Naive thymus-derived CD4-positive, alpha-beta T cell (primary cell): ENCODE measurements at regions not wholly inside any gene's neighbourhood (a gene's known extent, or its start where the extent isn't known, plus 50 kb on each side); places are given as distances from the start of the nearest gene placed in this dataset.

Experiments
- ATAC-seq: fragments of 150-1000 bp; cut with Tn5 transposase; 2 replicates; pipeline ENCODE4 v1.10.0; 2021; ENCODE audit warnings: mild to moderate bottlenecking, moderate library complexity
- CTCF ChIA-PET: fragments of 350-600 bp; sonication (Branson Sonifier 250); formaldehyde crosslinking; loops from one replicate; lab custom pipeline; 2021; ENCODE audit warnings: antibody characterized with exemption; lab: Charles Lee
- POLR2A ChIA-PET: fragments of 350-600 bp; sonication (Branson Sonifier 250); formaldehyde crosslinking; loops from one replicate; lab custom pipeline; 2021; ENCODE audit warnings: antibody characterized with exemption, inconsistent platforms; lab: Charles Lee
- DNase-seq, 9 donors: peaks; one replicate each; pipeline versions ENCODE4 v3.0.0 to v3.0.0-alpha.2; 2020 to 2022; ENCODE audit warnings: mixed read lengths in 1 of 9
- H3K27ac ChIP-seq: one replicate; pipeline ENCODE4 v1.7.0; 2013; ENCODE audit warnings: mild to moderate bottlenecking, low read depth, low read length, moderate library complexity
- H3K27me3 ChIP-seq, 2 donors: one replicate each; pipeline ENCODE4 v1.7.0; 2013; ENCODE audit warnings: low read length in 2 of 2, mild to moderate bottlenecking in 2 of 2, moderate library complexity in 2 of 2; ENCODE audit not compliant: control insufficient read depth in 2 of 2, insufficient read depth in 2 of 2
- H3K36me3 ChIP-seq, 3 experiments: 1 replicate in 2 of 3; 2 replicates in 1 of 3; pipeline ENCODE4 v1.7.0; 2013; ENCODE audit warnings: low read length in 3 of 3, mild to moderate bottlenecking in 3 of 3, moderate library complexity in 1 of 3; ENCODE audit not compliant: insufficient read depth in 3 of 3, control insufficient read depth in 2 of 3
- H3K4me1 ChIP-seq, 2 donors: one replicate each; pipeline ENCODE4 v1.7.0; 2013; ENCODE audit warnings: low read length in 2 of 2, mild to moderate bottlenecking in 2 of 2, moderate library complexity in 1 of 2; ENCODE audit not compliant: control insufficient read depth in 2 of 2, insufficient read depth in 2 of 2
- H3K4me3 ChIP-seq: 2 replicates; pipeline ENCODE4 v1.7.0; 2013; ENCODE audit warnings: mild to moderate bottlenecking, low read length
- H3K9me3 ChIP-seq, 3 experiments: 1 replicate in 2 of 3; 2 replicates in 1 of 3; pipeline ENCODE4 v1.7.0; 2013; ENCODE audit warnings: low read length in 3 of 3; ENCODE audit not compliant: control insufficient read depth in 2 of 3
- H3K27ac Mint-ChIP-seq, 9 donors: one replicate each; pipeline ENCODE4 v1.8.0; 2020 to 2022; ENCODE audit warnings: mixed read lengths in 9 of 9, mild to moderate bottlenecking in 8 of 9, moderate library complexity in 5 of 9, inconsistent platforms in 2 of 9
- H3K27me3 Mint-ChIP-seq, 5 donors: one replicate each; pipeline ENCODE4 v1.8.0; 2021 to 2022; ENCODE audit warnings: mixed read lengths in 5 of 5, mild to moderate bottlenecking in 1 of 5
- H3K36me3 Mint-ChIP-seq, 5 donors: one replicate each; pipeline ENCODE4 v1.8.0; 2020 to 2022; ENCODE audit warnings: mixed read lengths in 5 of 5, mild to moderate bottlenecking in 3 of 5, inconsistent platforms in 1 of 5
- H3K4me1 Mint-ChIP-seq, 7 donors: one replicate each; pipeline ENCODE4 v1.8.0; 2020 to 2022; ENCODE audit warnings: mixed read lengths in 7 of 7, mild to moderate bottlenecking in 3 of 7, inconsistent platforms in 1 of 7
- H3K4me3 Mint-ChIP-seq, 10 donors: one replicate each; pipeline ENCODE4 v1.8.0; 2020 to 2022; ENCODE audit warnings: mild to moderate bottlenecking in 10 of 10, mixed read lengths in 10 of 10, moderate library complexity in 6 of 10, inconsistent platforms in 2 of 10
- H3K9me3 Mint-ChIP-seq, 11 donors: one replicate each; pipeline ENCODE4 v1.8.0; 2020 to 2022; ENCODE audit warnings: mixed read lengths in 11 of 11, mild to moderate bottlenecking in 4 of 11, inconsistent platforms in 1 of 11, moderate library complexity in 1 of 11
- intact Hi-C, 2 donors: fragments of 100-400 bp; cut with micrococcal nuclease; formaldehyde crosslinking; loops; one replicate each; pipeline ENCODE4 v1.15.1; 2023

DNA sequence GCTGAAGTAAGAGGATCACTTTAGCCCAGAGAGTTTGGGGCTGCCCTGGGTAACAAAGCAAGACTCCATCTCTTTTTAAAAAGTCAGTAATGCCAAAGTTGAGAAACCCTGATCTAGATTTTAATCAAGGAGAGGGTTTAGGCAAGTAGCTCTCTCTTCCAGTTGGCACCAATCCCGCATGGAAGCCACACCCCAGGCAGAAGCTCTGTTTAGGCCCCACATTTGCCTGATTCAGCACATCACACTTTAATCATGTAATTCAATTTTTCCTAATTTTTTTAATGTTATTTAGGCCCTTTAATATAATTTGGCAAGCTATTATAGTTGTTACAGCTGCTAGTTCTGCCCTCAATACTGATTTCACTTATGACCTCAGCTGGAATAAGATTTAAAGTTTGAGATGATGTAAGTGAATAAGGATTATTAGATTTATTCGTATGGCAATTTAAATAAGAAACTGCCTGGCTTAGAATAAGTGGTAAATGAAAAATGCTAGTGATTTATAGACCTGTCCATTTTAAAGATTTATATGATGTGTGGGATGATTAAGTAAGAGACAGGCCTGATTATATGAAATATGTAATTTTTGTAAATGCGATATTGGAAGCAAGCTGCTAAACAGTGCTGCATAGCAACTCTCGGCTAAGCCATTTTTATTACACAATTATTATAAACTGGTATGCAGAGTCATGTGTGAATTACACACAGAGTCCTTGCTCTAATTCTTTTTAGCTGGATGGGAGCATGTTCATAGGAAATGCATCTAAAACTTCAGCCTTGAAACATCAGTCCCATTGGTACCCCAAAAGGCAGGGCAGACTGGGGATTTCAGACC lies 80.2 kb upstream of the NFE2L3 start:
- ATAC-seq (no peak), DNase-seq (no peak)
- Mint-ChIP-seq H3K4me1 (peaks cover 0 to 6% (median 0%) of the 10 kb centered on the region in 7 donors), H3K36me3 (no peaks in the 10 kb centered on the region), H3K27ac (no peak overlapping the region), H3K27me3 (peaks cover 11 to 45% (median 21%) of the 10 kb centered on the region in 5 donors), H3K9me3 (no peaks in the 10 kb centered on the region), H3K4me3 (no peak overlapping the region)
- no peaks in the 10 kb centered on the region for H3K4me1 ChIP-seq
- H3K36me3 ChIP-seq = no peaks in the 10 kb centered on the region
- CTCF ChIA-PET = interaction anchor here (0.6 to 0.8 kb wide), 2 partner anchors 179 to 673 kb away, joined by 3 to 5 read pairs; no protein-coding TSS in a partner anchor
- H3K27me3 ChIP-seq = no peaks in the 10 kb centered on the region
- intact Hi-C loops = no loop called here
- no peak overlapping the region for H3K4me3 ChIP-seq
- POLR2A ChIA-PET = no interaction called here
- no peak overlapping the region for H3K27ac ChIP-seq
- H3K9me3 ChIP-seq = no peaks in the 10 kb centered on the region

GRCh38 chr7:26073041-26073440 lies 79.0 kb upstream of the NFE2L3 start:
- no peak overlapping the region for H3K4me3 ChIP-seq
- no peak overlapping the region for H3K27ac ChIP-seq
- no peaks in the 10 kb centered on the region for H3K9me3 ChIP-seq
- ChIA-PET POLR2A (no interaction called here), CTCF (interaction anchor here (0.9 kb wide), 1 partner anchor 18 kb away, joined by 5 read pairs; no protein-coding TSS in a partner anchor)
- Mint-ChIP-seq H3K9me3 (no peaks in the 10 kb centered on the region), H3K27ac (no peak overlapping the region), H3K36me3 (no peaks in the 10 kb centered on the region), H3K4me1 (peaks cover 0 to 6% (median 0%) of the 10 kb centered on the region in 7 donors), H3K4me3 (no peak overlapping the region), H3K27me3 (peaks cover 16 to 53% (median 23%) of the 10 kb centered on the region in 5 donors)
- DNase-seq = no peak
- ATAC-seq = no peak
- H3K27me3 ChIP-seq = no peaks in the 10 kb centered on the region
- H3K4me1 ChIP-seq = no peaks in the 10 kb centered on the region
- H3K36me3 ChIP-seq = no peaks in the 10 kb centered on the region
- intact Hi-C loops = no loop called here

DNA sequence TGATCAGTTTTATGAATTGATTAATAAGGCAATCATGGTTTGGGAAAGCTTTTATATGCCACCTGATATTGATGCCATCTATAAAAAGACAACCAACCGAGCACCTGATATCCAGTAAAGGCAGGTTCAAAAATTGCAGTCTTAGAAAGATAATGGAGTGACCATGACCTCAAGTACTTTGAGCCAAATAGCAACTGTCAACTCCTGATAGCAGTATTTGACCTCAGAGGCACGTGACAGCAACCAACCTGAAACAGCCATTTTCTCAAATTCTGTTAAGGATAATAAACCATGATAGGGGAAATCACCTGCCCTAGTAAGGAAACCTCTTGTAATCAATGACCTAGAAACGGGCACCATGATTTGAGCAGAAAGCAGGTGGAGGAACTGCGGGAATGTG lies 77.1 kb upstream of the NFE2L3 start:
- no peak for ATAC-seq
- Mint-ChIP-seq H3K27me3 (peaks cover 17 to 66% (median 31%) of the 10 kb centered on the region in 5 donors), H3K4me1 (peaks cover 0 to 12% (median 6%) of the 10 kb centered on the region in 7 donors), H3K36me3 (no peaks in the 10 kb centered on the region), H3K27ac (no peak overlapping the region), H3K4me3 (no peak overlapping the region), H3K9me3 (no peaks in the 10 kb centered on the region)
- Histone ChIP-seq H3K4me1 (peaks cover 0 to 10% of the 10 kb centered on the region in 2 donors), H3K27me3 (peaks cover 0 to 6% of the 10 kb centered on the region in 2 donors), H3K9me3 (no peaks in the 10 kb centered on the region), H3K27ac (no peak overlapping the region), H3K4me3 (no peak overlapping the region), H3K36me3 (no peaks in the 10 kb centered on the region)
- DNase-seq = no peak
- CTCF ChIA-PET = no interaction called here
- intact Hi-C loops = loop anchor here (5.0 kb wide), 3 partner anchors 37 to 592 kb away; no protein-coding TSS in a partner anchor
- POLR2A ChIA-PET = interaction anchor here (0.6 kb wide), 1 partner anchor 118 kb away, joined by 3 read pairs; no protein-coding TSS in a partner anchor

DNA sequence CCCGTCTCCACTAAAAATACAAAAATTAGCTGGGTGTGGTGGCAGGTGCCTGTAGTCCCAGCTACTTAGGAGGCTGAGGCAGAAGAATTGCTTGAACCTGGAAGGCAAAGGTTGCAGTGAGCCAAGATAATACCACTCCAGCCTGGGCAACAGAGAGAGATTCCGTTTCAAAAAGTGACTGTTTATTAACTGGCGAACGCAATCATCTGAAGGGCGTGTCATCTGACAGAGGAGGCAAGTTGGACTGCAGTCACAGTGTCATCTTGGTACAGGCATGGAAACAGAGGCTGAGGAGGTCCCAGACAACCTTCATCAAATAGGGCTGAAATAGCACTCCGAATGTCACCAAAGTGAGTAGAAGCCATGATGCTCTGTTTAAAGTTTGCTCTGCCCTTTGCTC lies 75.3 kb upstream of the NFE2L3 start:
- intact Hi-C loops = loop anchor here (5.0 kb wide), 3 partner anchors 36 to 591 kb away; no protein-coding TSS in a partner anchor
- no peak overlapping the region for H3K27ac ChIP-seq
- POLR2A ChIA-PET = no interaction called here
- peaks cover 22 to 81% (median 37%) of the 10 kb centered on the region in 5 donors for H3K27me3 Mint-ChIP-seq
- peaks cover 0 to 6% of the 10 kb centered on the region in 2 donors for H3K27me3 ChIP-seq
- no peaks in the 10 kb centered on the region for H3K36me3 ChIP-seq
- ATAC-seq = no peak
- H3K4me3 Mint-ChIP-seq = no peak overlapping the region
- no peak for DNase-seq
- H3K4me1 ChIP-seq = peaks cover 0 to 10% of the 10 kb centered on the region in 2 donors
- no peaks in the 10 kb centered on the region for H3K36me3 Mint-ChIP-seq
- no peaks in the 10 kb centered on the region for H3K9me3 ChIP-seq
- peaks cover 0 to 12% (median 6%) of the 10 kb centered on the region in 7 donors for H3K4me1 Mint-ChIP-seq
- no peak overlapping the region for H3K27ac Mint-ChIP-seq
- H3K9me3 Mint-ChIP-seq = no peaks in the 10 kb centered on the region
- CTCF ChIA-PET = interaction anchor here (0.6 to 5.2 kb wide), 4 partner anchors 14 to 803 kb away, joined by 3 to 58 read pairs (median 4); no protein-coding TSS in a partner anchor
- no peak overlapping the region for H3K4me3 ChIP-seq

DNA sequence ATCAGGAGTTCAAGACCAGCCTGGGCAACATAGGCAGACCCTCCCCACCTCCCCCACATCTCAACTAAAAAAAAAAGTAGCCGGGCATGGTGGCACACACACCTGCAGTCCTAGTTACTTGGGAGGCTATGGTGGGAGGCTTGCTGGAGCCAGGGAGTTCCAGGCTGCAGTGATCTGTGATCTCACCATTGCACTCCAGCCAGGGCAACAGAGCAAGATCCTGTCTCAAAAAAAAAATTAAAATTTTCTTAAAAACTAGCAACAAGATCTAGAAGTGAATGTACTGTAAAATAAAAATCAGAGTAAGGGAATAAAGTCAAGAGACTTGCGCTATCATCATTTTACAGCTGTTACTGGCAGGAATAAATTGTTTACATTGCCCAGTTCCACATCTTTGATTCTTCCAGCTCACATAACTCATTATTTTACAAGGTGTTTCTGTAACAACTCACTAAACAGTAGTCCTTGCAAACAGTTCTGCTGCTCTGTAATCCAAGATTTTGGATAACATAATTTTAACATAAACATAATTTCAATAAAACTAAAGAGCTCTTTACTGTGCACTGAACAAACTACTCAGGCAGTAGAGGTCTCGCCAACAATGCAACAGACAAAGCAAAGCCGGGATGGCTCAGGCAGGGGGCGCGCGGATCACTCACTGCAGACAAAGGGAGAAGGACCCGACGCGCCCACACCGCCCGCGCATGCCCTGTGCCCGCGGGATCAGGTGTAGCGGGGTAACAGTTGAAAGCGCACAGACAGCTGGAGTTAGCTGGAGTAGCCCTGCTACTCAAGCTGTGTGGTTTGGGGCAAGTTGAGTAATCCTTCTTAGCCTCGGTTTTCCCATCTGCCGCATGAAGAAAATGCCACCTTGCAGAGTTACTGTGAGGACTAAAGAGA lies 73.3 kb upstream of the NFE2L3 start:
- Histone ChIP-seq H3K27me3 (peaks cover 0 to 6% of the 10 kb centered on the region in 2 donors), H3K36me3 (no peaks in the 10 kb centered on the region), H3K9me3 (no peaks in the 10 kb centered on the region), H3K4me3 (no peak overlapping the region), H3K27ac (no peak overlapping the region), H3K4me1 (peaks cover 0 to 10% of the 10 kb centered on the region in 2 donors)
- H3K4me3 Mint-ChIP-seq = peak overlapping the region in 7 of 10 donors; percentile 30 to 68 (median 51)
- peak; percentile 99 for ATAC-seq
- H3K36me3 Mint-ChIP-seq = no peaks in the 10 kb centered on the region
- H3K27ac Mint-ChIP-seq = no peak overlapping the region
- POLR2A ChIA-PET = interaction anchor here (0.7 to 1.8 kb wide), 5 partner anchors 119 to 287 kb away, joined by 3 to 6 read pairs (median 5); partner anchors contain the start of gene CBX3
- peaks cover 15 to 84% (median 33%) of the 10 kb centered on the region in 5 donors for H3K27me3 Mint-ChIP-seq
- no peaks in the 10 kb centered on the region for H3K9me3 Mint-ChIP-seq
- peak; percentile 68 to 86 (median 80) for DNase-seq
- peaks cover 0 to 10% (median 6%) of the 10 kb centered on the region in 7 donors for H3K4me1 Mint-ChIP-seq
- intact Hi-C loops = loop anchor here (1.0 to 5.0 kb wide), 10 partner anchors 18 to 1082 kb away; no protein-coding TSS in a partner anchor
- CTCF ChIA-PET = interaction anchor here (0.6 to 5.2 kb wide), 26 partner anchors 11 to 592 kb away, joined by 3 to 58 read pairs (median 4); partner anchors contain the start of genes HNRNPA2B1 and NFE2L3

GRCh38 chr7:26081638-26082037 lies 70.4 kb upstream of the NFE2L3 start:
- ChIA-PET POLR2A (no interaction called here), CTCF (interaction anchor here (1.0 to 5.2 kb wide), 3 partner anchors 189 to 283 kb away, joined by 3 to 58 read pairs (median 4); no protein-coding TSS in a partner anchor)
- H3K36me3 ChIP-seq = no peaks in the 10 kb centered on the region
- no peak for DNase-seq
- no peaks in the 10 kb centered on the region for H3K36me3 Mint-ChIP-seq
- H3K27me3 ChIP-seq = peaks cover 0 to 6% of the 10 kb centered on the region in 2 donors
- peaks cover 0 to 10% (median 6%) of the 10 kb centered on the region in 7 donors for H3K4me1 Mint-ChIP-seq
- peaks cover 11 to 71% (median 24%) of the 10 kb centered on the region in 5 donors for H3K27me3 Mint-ChIP-seq
- intact Hi-C loops = no loop called here
- no peaks in the 10 kb centered on the region for H3K9me3 ChIP-seq
- no peak overlapping the region for H3K27ac Mint-ChIP-seq
- H3K4me1 ChIP-seq = peaks cover 0 to 10% of the 10 kb centered on the region in 2 donors
- H3K4me3 Mint-ChIP-seq = no peak overlapping the region
- H3K9me3 Mint-ChIP-seq = no peaks in the 10 kb centered on the region
- H3K4me3 ChIP-seq = no peak overlapping the region
- no peak for ATAC-seq
- H3K27ac ChIP-seq = no peak overlapping the region
